ENCODE measurements at regions not wholly inside any gene's neighbourhood (a gene's known extent, or its start where the extent isn't known, plus 50 kb on each side); places are given as distances from the start of the nearest gene placed in this dataset.

DNA sequence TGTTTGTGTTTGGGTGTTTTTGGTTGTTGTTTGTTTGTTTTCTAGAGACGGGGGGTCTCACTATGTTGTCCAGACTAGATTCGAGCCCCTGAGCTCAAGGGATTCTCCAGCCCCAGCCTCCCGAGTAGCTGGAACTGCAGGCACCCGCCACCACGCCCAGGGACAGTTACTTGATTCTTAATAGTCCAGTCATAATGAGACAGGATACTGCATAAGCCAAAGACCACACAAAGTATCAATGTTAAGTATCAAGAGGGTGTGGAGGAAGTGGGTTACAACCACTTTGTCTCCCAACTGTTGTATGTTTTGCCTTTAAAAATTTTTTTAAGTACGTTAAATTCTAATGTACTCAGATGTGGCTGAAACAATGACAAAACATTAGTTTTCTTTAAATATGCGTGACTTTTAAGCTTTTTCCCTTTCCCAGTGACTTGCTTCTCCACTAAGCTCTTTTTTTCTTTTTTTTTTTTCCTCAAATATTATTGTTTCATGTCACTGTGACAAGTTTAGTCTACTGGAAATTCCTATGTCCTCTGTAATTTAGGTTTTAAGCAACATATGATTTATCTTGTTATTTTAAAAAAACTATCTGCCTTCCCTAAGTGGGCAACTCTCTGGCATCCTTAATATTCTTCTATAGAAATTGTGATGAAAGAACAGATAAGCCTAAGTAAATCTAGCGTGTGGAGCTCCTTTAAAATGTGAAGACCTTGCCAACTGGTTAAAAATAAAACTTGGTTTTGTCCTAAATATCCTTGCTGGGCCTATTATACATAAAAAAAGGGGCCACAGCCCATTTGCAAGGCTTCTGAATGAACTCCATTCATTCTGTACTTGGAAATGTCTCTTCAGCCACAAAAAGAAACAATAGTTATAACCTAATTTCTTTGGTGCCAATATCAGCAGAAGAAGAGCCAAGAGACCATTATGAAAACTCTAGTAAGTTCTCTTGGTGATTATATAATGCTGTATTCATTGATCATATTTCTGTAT lies 56.2 kb upstream of the DPH5 start:
- no peak for DNase-seq (ENCODE audit: low read depth)

DNA sequence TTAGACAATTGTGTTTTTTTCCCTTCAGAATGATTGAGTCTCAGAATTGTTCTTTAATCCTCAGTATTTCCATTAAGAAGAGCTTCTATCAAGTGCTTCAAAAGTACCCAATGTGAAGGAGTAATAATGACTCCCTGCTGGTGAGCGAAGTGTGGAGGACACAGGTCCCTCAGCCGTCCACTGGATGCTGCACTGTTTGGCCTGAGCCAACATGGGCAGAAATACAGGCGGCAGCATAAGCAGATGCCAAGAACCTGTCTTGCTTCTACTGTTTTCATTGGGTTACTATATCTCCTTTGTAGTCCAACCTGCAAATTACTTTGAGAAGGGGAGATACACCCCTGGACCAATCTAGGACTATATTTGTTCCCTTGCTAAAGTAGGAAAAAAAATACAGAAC lies 55.3 kb upstream of the DPH5 start:
- no peak for DNase-seq (ENCODE audit: low read depth)

DNA sequence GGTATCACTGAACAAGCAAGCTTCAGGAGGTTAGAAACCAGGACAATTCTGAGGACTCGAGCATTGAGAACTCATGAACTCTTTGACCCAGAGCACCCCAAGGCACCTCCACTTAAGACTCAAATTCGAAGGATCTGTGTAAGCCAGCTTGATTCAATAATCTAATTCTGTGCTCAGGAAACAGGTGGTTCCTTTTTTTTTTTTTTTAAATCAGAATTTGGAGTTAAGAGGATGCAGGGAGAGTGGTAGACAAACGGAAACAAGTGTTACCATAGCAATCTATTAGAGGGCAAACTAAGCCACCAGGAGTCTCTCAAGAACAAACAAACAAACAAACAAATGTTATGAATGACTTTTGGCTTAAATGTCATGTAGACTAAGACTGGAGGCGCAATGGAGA lies 53.8 kb upstream of the DPH5 start:
- DNase-seq (ENCODE audit: low read depth): no peak

DNA sequence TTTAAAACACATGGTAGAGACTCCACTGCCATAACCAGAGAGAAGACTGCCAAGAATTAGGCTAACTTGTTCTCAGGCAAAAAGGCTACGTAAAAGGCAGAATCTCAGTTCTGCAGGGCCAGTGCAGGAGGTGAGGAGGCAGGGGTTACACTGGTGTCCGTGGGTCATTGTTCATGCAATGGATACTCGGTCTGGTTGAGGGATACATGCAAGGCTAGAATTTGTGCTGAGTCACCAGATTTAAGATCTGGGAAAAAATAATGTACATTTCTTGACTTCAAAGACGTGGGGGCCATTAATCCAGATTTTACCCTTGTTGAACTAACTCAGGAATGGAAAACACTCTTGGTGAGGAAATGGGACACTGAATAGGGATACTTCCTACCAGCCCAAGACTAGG lies 52.3 kb upstream of the DPH5 start:
- no peak for DNase-seq (ENCODE audit: low read depth)

DNA sequence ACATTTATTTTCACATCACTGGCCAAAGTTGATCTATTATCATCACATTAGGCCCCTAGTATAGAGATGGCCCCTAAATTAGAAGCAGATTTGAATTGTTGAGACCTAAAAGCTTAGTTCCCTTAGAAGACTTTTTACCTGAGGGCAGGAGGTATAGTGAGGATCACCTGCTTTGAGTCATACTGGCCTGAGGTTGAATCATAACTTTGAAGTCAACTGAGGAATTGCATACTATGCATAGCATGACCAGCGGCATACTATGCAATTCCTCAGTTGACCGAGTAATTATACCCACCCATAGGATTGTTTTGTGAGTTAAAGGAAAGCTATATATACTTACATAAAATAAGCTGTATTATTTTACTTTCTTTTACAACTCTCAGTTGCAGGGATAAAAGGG lies 50.3 kb upstream of the DPH5 start:
- DNase-seq (ENCODE audit: low read depth): no peak

All from GM04503 (cell line).